Amniotic stem cell (primary cell): ENCODE measurements at regions not wholly inside any gene's neighbourhood (a gene's known extent, or its start where the extent isn't known, plus 50 kb on each side); places are given as distances from the start of the nearest gene placed in this dataset.
"Not testable (repeated sequence)": the region's sequence is repeated elsewhere in the genome, so short reads cannot be mapped to it uniquely, and the experiment has no call there.

ENCODE experiments used
- DNase-seq: peaks from one replicate; lab custom pipeline; 2025; lab: John Stamatoyannopoulos, UW

DNA sequence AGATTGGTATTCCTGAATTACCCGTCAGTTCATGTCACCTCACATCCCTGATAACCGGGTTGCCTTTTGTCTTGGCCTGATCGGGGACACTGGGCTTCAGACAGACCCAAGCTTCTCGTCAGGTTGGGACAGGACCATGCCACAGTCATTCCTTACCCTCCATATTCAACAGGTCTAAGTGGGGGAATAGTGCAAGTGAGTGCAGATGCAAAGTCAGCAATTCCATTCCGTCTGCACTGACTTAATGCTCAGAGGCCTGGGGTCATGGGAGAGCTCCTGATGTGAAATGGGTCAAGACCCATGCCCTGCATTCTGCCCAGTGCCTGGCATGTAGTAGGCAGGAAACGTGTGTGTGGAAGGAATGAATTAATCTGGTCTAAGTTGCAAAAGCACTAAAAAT is 95.4 kb upstream of the PITRM1 start:
- DNase-seq: no peak

GRCh38 chr10:3265088-3265487 is 92.5 kb upstream of the PITRM1 start:
- no peak for DNase-seq

DNA sequence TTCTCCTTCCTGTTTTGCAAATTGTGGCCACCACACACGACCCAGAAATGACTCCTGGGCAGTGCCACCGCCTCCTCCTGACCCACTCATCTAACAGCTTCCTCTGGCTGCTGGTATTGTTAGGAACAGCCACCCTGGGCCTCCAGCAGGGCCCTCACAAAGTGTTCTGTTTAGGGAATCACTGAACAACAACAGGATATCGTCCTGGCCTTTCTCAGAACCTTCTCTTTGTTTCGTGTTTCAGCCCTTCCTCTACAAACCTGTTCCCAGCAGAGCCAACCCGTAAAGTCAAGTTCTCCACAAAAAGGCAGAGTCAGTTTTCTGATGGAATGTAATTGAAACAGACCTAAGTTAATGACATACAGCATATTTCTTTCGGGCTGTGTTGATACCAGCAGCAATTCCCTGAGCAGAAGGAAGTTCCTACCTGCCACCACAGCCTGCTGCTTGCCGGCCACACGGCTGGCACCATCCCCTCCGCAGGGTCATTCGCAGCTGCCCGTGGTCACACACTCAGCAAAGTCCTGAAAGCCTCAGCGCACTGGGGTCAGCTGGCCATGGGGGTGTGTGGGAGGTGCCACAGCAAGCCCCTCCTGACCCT is 91.7 kb upstream of the PITRM1 start:
- DNase-seq: no peak

DNA sequence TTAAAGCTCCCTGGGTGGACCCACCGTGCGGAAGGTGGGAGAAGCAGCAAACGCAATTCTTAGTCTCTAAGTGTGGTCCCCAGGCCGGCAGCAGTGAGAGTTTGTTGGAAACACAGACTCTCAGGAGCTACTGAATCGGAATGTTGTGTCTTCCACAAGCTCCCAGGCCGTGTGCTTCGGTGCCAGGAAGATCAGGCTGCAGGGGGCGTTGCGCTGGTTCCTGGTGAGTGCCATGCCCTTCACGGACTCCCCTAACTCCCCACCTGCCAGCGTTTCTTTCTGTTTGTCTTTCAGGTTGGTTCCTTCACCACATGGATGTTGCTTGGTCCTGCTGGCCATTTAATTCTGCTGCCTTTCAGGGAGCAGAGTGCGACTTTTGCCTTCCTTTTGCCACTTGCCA is 91.2 kb upstream of the PITRM1 start:
- no peak for DNase-seq

- no peak for DNase-seq
These were observed 90.5 kb upstream of the PITRM1 start for GRCh38 chr10:3263082-3263481.

GRCh38 chr10:3261921-3262320 is 89.3 kb upstream of the PITRM1 start:
- DNase-seq: no peak

GRCh38 chr10:3260066-3260834 is 87.7 kb upstream of the PITRM1 start:
- DNase-seq: no peak

- no peak for DNase-seq
These were observed 86.9 kb upstream of the PITRM1 start for GRCh38 chr10:3259499-3259898.

- no peak for DNase-seq
These were observed 85.8 kb upstream of the PITRM1 start for GRCh38 chr10:3258394-3258793.

DNA sequence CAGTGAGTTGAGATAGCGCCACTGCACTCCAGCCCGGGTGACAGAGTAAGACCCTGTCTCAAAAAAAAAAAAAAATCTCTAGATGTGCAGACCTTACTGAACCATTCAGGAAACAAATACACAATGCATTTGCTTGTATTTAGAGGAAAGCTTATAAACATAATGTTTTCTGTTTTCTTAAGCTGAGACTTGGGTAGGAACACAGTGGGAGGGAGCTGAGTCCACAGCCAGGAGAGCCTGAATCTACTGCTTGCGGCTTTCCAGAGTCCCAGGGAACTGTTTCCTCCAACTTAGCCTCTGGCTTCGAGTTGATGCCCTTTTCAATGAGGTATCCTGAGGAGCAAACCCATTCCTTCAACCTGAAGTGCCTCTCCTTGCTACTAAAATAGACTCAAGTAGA is 83.0 kb upstream of the PITRM1 start:
- no peak for DNase-seq

DNA sequence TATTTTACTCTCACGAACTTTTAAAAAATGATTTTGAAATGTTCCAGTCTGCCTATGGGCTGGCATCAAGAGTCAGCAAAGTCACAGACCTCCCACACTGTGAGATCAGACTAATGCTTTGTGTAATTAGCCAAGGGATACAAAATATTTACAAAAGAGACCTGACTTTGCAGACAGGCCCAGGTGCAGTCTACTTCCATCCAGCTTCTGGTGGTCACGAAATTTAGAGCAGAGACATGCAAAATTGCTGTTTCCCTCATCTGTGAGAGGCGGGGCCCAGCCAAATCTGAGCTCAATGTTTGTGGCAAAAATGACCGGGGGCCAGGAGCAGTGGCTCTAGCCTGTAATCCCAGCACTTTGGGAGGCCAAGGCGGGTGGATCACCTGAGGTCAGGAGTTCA is 82.5 kb upstream of the PITRM1 start:
- no peak for DNase-seq

GRCh38 chr10:3253974-3254373 is 81.4 kb upstream of the PITRM1 start:
- not testable (repeated sequence) for DNase-seq

DNA sequence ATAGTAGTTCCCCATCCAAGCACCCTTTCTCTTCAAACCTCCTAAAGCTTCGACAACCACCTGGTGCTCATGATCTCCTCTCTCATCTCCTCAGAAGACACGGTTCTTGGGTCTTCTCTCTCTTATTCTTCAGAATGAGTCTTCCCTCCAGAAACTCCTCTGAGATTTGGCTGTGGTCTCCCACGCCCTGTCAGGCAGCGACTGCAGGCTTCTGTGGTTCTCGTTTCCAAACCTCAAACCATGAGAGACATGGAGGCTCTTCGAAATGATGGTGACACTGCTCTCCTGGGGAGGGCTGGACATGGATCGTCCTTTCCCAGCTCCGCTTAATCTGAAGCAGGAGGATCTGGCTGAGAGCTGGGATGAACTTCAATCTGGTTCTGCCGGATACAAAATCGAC is 78.6 kb upstream of the PITRM1 start:
- no peak for DNase-seq

GRCh38 chr10:3249307-3249889 is 76.8 kb upstream of the PITRM1 start:
- no peak for DNase-seq

DNA sequence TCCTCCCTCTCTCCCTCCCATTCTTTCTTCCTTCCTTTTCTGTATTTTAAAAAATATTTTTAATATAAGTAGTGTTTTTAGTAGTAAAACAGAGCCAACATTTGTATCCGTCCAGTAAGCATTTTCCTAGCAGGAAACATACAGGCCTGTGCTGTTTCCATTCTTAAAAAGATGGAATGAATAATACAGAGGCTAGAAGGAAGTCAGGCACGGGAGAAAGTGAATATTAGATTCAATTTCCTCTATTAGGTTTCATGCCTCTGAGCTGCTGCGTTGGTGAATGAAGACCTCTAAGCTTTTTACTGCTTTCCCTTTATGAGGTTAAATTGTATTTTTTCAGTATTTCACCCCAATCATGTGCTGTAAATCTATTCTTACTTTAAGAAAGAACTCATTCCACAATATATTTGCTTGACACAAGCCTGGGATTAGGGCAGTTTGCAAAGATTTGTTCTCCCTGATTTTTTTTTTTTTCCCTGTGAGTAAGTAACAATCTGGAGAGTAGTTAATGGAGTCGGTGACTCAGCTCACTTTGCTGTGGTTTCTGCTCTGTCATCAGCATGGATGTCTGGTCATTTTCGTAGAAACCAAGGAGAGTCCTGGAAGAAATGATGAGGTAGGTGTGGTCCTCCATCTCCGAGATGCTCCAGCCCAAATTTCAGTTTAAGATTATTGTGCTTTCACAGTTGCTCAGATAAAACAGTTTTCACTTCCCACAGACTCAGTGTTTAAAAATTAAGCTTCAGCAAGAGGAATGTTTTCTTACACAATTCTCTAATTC is 76.1 kb upstream of the PITRM1 start:
- DNase-seq: peak; percentile 76

- no peak for DNase-seq
These were observed 72.8 kb upstream of the PITRM1 start for GRCh38 chr10:3245395-3245794.

DNA sequence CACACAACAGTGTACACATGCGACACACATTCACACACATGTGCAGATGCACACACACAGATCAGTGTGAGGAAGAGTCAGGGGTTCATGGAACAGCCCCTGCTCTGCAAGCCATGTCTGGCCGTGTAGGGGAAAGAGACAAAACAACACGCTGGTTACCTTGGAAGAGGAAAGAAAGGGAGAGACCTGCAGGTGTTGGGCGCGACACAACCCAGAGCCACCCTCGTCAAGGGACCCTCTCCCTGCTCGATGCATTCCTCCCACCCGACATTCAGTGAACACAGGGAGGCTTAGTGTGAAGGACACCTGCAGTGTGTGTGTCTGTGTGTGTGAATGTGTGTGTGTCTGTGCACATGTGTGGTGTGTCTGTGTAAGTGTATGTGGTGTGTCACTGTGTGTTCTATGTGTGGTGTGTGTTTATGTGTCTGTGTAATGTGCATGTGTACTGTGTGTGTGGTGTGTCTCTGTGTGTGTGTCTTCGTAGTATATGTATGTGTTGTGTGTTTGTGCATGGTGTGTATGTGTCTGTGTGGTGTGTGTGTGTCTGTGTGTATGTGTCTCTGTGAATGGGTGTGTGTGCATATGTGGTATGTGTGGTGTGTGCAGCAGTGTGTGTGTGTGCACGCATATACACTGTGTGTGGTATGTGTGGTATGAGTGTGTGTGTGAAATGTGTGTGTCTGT is 69.5 kb upstream of the PITRM1 start:
- no peak for DNase-seq

DNA sequence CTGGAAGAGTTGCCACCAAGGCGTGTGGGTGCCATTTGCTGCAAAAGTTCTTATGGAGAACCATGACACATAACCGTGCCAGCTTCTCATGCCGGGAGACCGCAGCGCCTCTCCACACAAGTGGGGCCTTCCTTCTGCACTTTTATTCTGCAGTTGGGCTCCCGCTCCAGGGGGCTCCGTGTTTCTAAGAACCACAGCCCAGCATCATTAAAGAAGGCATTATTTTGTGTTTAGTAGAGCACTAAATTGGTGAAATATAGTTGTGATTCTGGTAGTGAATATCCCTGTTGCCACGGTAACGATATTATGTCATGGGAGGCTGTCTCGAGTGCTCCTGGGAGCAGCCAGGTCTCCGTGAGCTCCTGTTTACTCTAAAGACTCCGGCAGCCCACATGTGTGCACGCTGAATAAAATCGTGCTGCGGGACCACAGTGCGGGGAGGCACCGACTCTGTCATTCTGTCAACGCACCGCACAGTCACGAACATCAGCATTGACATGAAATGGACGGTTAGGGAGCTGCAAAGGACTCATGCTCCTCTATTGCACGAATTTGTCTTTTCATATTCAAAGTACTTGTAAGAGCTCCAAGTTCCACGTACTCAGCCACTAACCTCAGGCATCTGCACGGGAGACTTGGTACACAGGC is 68.8 kb upstream of the PITRM1 start:
- no peak for DNase-seq

GRCh38 chr10:3239920-3240894 is 67.6 kb upstream of the PITRM1 start:
- no peak for DNase-seq
